ENCODE measurements at regions not wholly inside any gene's neighbourhood (a gene's known extent, or its start where the extent isn't known, plus 50 kb on each side); places are given as distances from the start of the nearest gene placed in this dataset.

GRCh38 chr18:47343291-47343690 lies 91.8 kb upstream of the SKOR2 start:
- TF ChIP-seq POLR2A (IDR thresholded peaks at IDR 0.05) (no peak), CTCF (IDR thresholded peaks at IDR 0.05 in 4 of 5, conservative IDR thresholded peaks at IDR 0.05 in 1 of 5) (no peak)

All from gastrocnemius medialis (tissue), 4 donors.